ENCODE measurements at regions not wholly inside any gene's neighbourhood (a gene's known extent, or its start where the extent isn't known, plus 50 kb on each side); places are given as distances from the start of the nearest gene placed in this dataset.

DNA sequence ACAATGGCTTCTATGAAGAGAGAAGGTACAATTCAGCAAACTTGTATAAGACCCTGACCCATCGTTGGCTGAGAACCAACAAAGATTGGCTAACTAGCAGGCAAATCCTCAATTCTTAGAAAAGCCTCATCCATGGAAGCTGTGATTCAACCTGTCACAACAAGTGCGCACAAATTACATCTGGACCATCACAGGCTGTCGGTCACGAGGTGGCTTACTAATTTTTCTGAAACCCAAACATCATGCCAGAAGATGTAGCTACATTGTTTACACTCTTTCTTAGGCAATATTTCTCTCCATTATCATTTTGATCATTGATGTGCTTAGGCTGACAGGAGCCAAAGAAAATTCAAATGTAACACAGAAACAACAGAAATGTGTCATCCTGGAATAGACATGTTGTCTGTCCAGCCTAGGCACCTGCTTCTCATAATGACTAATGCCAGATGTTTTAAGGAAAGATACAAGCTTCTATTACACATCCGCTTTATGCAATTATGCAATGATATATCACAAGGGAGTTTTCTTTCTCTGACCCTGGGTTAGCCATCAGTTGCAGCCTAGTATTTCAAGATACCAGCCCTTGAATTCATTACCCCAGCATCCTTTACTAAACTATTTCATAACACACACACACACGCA, 92.9 kb upstream of the DIO2 start:
- TF ChIP-seq POLR2A (IDR thresholded peaks at IDR 0.05), result no peak
- TF ChIP-seq, protein P1, sequence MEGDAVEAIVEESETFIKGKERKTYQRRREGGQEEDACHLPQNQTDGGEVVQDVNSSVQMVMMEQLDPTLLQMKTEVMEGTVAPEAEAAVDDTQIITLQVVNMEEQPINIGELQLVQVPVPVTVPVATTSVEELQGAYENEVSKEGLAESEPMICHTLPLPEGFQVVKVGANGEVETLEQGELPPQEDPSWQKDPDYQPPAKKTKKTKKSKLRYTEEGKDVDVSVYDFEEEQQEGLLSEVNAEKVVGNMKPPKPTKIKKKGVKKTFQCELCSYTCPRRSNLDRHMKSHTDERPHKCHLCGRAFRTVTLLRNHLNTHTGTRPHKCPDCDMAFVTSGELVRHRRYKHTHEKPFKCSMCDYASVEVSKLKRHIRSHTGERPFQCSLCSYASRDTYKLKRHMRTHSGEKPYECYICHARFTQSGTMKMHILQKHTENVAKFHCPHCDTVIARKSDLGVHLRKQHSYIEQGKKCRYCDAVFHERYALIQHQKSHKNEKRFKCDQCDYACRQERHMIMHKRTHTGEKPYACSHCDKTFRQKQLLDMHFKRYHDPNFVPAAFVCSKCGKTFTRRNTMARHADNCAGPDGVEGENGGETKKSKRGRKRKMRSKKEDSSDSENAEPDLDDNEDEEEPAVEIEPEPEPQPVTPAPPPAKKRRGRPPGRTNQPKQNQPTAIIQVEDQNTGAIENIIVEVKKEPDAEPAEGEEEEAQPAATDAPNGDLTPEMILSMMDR (IDR thresholded peaks at IDR 0.05), result no peak
